K562 (cell line): ENCODE measurements at regions not wholly inside any gene's neighbourhood (a gene's known extent, or its start where the extent isn't known, plus 50 kb on each side); places are given as distances from the start of the nearest gene placed in this dataset.

Experiments
- ESRRB ChIP-seq: fragments of 250-450 bp; sonication (Bioruptor Pico); IDR thresholded peaks from 2 replicates; pipeline ENCODE4 v1.5.0; 2020; ENCODE audit warnings: mild to moderate bottlenecking, moderate library complexity, borderline replicate concordance
- HDAC3 ChIP-seq: fragments of 450-650 bp; IDR thresholded peaks from 2 replicates; pipeline ENCODE4 v1.6.1; 2018; ENCODE audit warnings: borderline replicate concordance, mild to moderate bottlenecking, moderate library complexity; ENCODE audit not compliant: partially characterized antibody
- ZBTB7A ChIP-seq: IDR thresholded peaks from 2 replicates; pipeline ENCODE4 v1.6.1; 2011; ENCODE audit warnings: low read depth, mild to moderate bottlenecking, low read length, moderate library complexity, borderline replicate concordance; ENCODE audit not compliant: control insufficient read depth

GRCh38 chr16:65671071-65671470, 549.2 kb upstream of the CDH11 start:
- TF ChIP-seq ESRRB (CRISPR knock-in tag) (no peak), ZBTB7A (no peak), HDAC3 (no peak)
